ENCODE measurements at regions not wholly inside any gene's neighbourhood (a gene's known extent, or its start where the extent isn't known, plus 50 kb on each side); places are given as distances from the start of the nearest gene placed in this dataset.

- Histone ChIP-seq H3K4me2 (ENCODE audit: control insufficient read depth, extremely low read depth, insufficient read depth, low read depth, low read length) (no peak overlapping the region), H3K9me1 (ENCODE audit: control insufficient read depth, extremely low read depth, insufficient read depth, low read length) (no peaks in the 10 kb centered on the region), H3K27me3 (ENCODE audit: control insufficient read depth, extremely low read depth, insufficient read depth, low read length) (no peaks in the 10 kb centered on the region), H3K27ac (ENCODE audit: control insufficient read depth, insufficient read depth, low read length) (no peak overlapping the region), H2AFZ (ENCODE audit: control insufficient read depth, low read length) (no peak overlapping the region), H3K4me1 (ENCODE audit: control insufficient read depth, extremely low read depth, insufficient read depth, low read length) (no peaks in the 10 kb centered on the region), H3K9me3 (ENCODE audit: control insufficient read depth, low read depth, low read length) (no peaks in the 10 kb centered on the region), H3K4me3 (ENCODE audit: control insufficient read depth in 2 of 3, extremely low read depth in 1 of 3, insufficient read depth in 2 of 3, low read depth in 1 of 3, low read length in 3 of 3) (no peak overlapping the region), H3K36me3 (ENCODE audit: control insufficient read depth in 2 of 2, extremely low read depth in 1 of 2, insufficient read depth in 2 of 2, low read length in 2 of 2) (no peaks in the 10 kb centered on the region), H3K79me2 (ENCODE audit: control insufficient read depth, insufficient read depth, low read length) (no peaks in the 10 kb centered on the region), H3K9ac (ENCODE audit: control insufficient read depth, extremely low read depth, insufficient read depth, low read length) (no peak overlapping the region), H4K20me1 (ENCODE audit: control insufficient read depth, extremely low read depth, insufficient read depth, low read length) (no peaks in the 10 kb centered on the region)
- DNase-seq (ENCODE audit: low read depth, low spot score), result no peak
- TF ChIP-seq EZH2 (IDR thresholded peaks at IDR 0.05; ENCODE audit: low read length) (no peak), CTCF (optimal IDR thresholded peaks at IDR 0.05 in 1 of 3, IDR thresholded peaks at IDR 0.05 in 1 of 3, conservative IDR thresholded peaks at IDR 0.05 in 1 of 3; ENCODE audit: extremely low read depth in 1 of 3, insufficient read depth in 2 of 3, low read length in 3 of 3) (no peak)
- FAIRE-seq, result no peak
- dilution Hi-C loops (cut with MboI; ENCODE audit: extremely low pct_ligation_motif_present, low sequenced_read_pairs), result no loop called here
These were observed 245.1 kb upstream of the ATXN7L3B start for GRCh38 chr12:74292351-74293194.

- no peaks in the 10 kb centered on the region for H3K36me3 ChIP-seq (ENCODE audit: control insufficient read depth in 2 of 2, extremely low read depth in 1 of 2, insufficient read depth in 2 of 2, low read length in 2 of 2)
- no peaks in the 10 kb centered on the region for H4K20me1 ChIP-seq (ENCODE audit: control insufficient read depth, extremely low read depth, insufficient read depth, low read length)
- TF ChIP-seq EZH2 (IDR thresholded peaks at IDR 0.05; ENCODE audit: low read length), result no peak
- TF ChIP-seq CTCF (optimal IDR thresholded peaks at IDR 0.05 in 1 of 3, IDR thresholded peaks at IDR 0.05 in 1 of 3, conservative IDR thresholded peaks at IDR 0.05 in 1 of 3; ENCODE audit: extremely low read depth in 1 of 3, insufficient read depth in 2 of 3, low read length in 3 of 3), result no peak
- H3K4me3 ChIP-seq (ENCODE audit: control insufficient read depth in 2 of 3, extremely low read depth in 1 of 3, insufficient read depth in 2 of 3, low read depth in 1 of 3, low read length in 3 of 3), result no peak overlapping the region
- dilution Hi-C loops (cut with MboI; ENCODE audit: extremely low pct_ligation_motif_present, low sequenced_read_pairs), result no loop called here
- H3K27me3 ChIP-seq (ENCODE audit: control insufficient read depth, extremely low read depth, insufficient read depth, low read length), result no peaks in the 10 kb centered on the region
- H3K9me1 ChIP-seq (ENCODE audit: control insufficient read depth, extremely low read depth, insufficient read depth, low read length), result no peaks in the 10 kb centered on the region
- no peak overlapping the region for H2AFZ ChIP-seq (ENCODE audit: control insufficient read depth, low read length)
- H3K4me1 ChIP-seq (ENCODE audit: control insufficient read depth, extremely low read depth, insufficient read depth, low read length), result no peaks in the 10 kb centered on the region
- H3K79me2 ChIP-seq (ENCODE audit: control insufficient read depth, insufficient read depth, low read length), result no peaks in the 10 kb centered on the region
- no peak overlapping the region for H3K4me2 ChIP-seq (ENCODE audit: control insufficient read depth, extremely low read depth, insufficient read depth, low read depth, low read length)
- no peak overlapping the region for H3K27ac ChIP-seq (ENCODE audit: control insufficient read depth, insufficient read depth, low read length)
- no peak overlapping the region for H3K9ac ChIP-seq (ENCODE audit: control insufficient read depth, extremely low read depth, insufficient read depth, low read length)
- FAIRE-seq, result no peak
- no peak for DNase-seq (ENCODE audit: low read depth, low spot score)
- H3K9me3 ChIP-seq (ENCODE audit: control insufficient read depth, low read depth, low read length), result no peaks in the 10 kb centered on the region
These were observed 243.9 kb upstream of the ATXN7L3B start for GRCh38 chr12:74293689-74294131.

Measured in keratinocyte (primary cell).